ENCODE measurements at regions not wholly inside any gene's neighbourhood (a gene's known extent, or its start where the extent isn't known, plus 50 kb on each side); places are given as distances from the start of the nearest gene placed in this dataset.
"Not testable (repeated sequence)": the region's sequence is repeated elsewhere in the genome, so short reads cannot be mapped to it uniquely, and the experiment has no call there.

GRCh38 chr17:27958708-27959381, 65.7 kb upstream of the LYRM9 start:
- no peak overlapping the region for H3K27ac Mint-ChIP-seq
- no peak overlapping the region for H3K4me3 Mint-ChIP-seq
- H3K4me1 Mint-ChIP-seq = no peaks in the 10 kb centered on the region
- ATAC-seq (ENCODE audit: low read depth) (no peak), DNase-seq (ENCODE audit: low spot score in 2 of 2) (no peak)
- no peaks in the 10 kb centered on the region for H3K9me3 Mint-ChIP-seq
- no peaks in the 10 kb centered on the region for H3K27me3 Mint-ChIP-seq
- H3K36me3 Mint-ChIP-seq = no peaks in the 10 kb centered on the region

- H3K4me1 Mint-ChIP-seq = no peaks in the 10 kb centered on the region
- no peaks in the 10 kb centered on the region for H3K9me3 Mint-ChIP-seq
- DNase-seq (ENCODE audit: low spot score in 2 of 2) (no peak), ATAC-seq (ENCODE audit: low read depth) (no peak)
- H3K36me3 Mint-ChIP-seq = no peaks in the 10 kb centered on the region
- no peaks in the 10 kb centered on the region for H3K27me3 Mint-ChIP-seq
- H3K4me3 Mint-ChIP-seq = no peak overlapping the region
- H3K27ac Mint-ChIP-seq = no peak overlapping the region
Measured at GRCh38 chr17:27959382-27959709, 66.2 kb upstream of the LYRM9 start.

GRCh38 chr17:27960183-27960849, 67.2 kb upstream of the LYRM9 start:
- Mint-ChIP-seq H3K4me3 (no peak overlapping the region), H3K27me3 (no peaks in the 10 kb centered on the region), H3K4me1 (no peaks in the 10 kb centered on the region), H3K36me3 (no peaks in the 10 kb centered on the region), H3K27ac (no peak overlapping the region), H3K9me3 (no peaks in the 10 kb centered on the region)
- DNase-seq (ENCODE audit: low spot score in 2 of 2) (no peak), ATAC-seq (ENCODE audit: low read depth) (no peak)

GRCh38 chr17:27962581-27962980, 69.4 kb upstream of the LYRM9 start:
- not testable (repeated sequence) for DNase-seq (ENCODE audit: low spot score in 2 of 2); H3K27ac Mint-ChIP-seq; H3K36me3 Mint-ChIP-seq; H3K27me3 Mint-ChIP-seq; ATAC-seq (ENCODE audit: low read depth); H3K4me3 Mint-ChIP-seq; H3K9me3 Mint-ChIP-seq; H3K4me1 Mint-ChIP-seq

- DNase-seq (ENCODE audit: low spot score in 2 of 2) (no peak), ATAC-seq (ENCODE audit: low read depth) (no peak)
- Mint-ChIP-seq H3K9me3 (no peaks in the 10 kb centered on the region), H3K27ac (no peak overlapping the region), H3K27me3 (peaks cover 6% of the 10 kb centered on the region), H3K36me3 (no peaks in the 10 kb centered on the region), H3K4me3 (no peak overlapping the region), H3K4me1 (no peaks in the 10 kb centered on the region)
Measured at GRCh38 chr17:27965224-27965623, 72.1 kb upstream of the LYRM9 start.

- Mint-ChIP-seq H3K27me3 (peaks cover 7% of the 10 kb centered on the region), H3K27ac (no peak overlapping the region), H3K9me3 (no peaks in the 10 kb centered on the region), H3K36me3 (no peaks in the 10 kb centered on the region), H3K4me1 (no peaks in the 10 kb centered on the region), H3K4me3 (no peak overlapping the region)
- DNase-seq (ENCODE audit: low spot score in 2 of 2) (no peak), ATAC-seq (ENCODE audit: low read depth) (no peak)
Measured at GRCh38 chr17:27968206-27968732, 74.2 kb upstream of the NLK start.

GRCh38 chr17:27970587-27970986, 71.9 kb upstream of the NLK start:
- Mint-ChIP-seq H3K4me3 (no peak overlapping the region), H3K9me3 (no peaks in the 10 kb centered on the region), H3K27me3 (peaks cover 7% of the 10 kb centered on the region), H3K27ac (no peak overlapping the region), H3K4me1 (no peaks in the 10 kb centered on the region), H3K36me3 (no peaks in the 10 kb centered on the region)
- ATAC-seq (ENCODE audit: low read depth) = no peak
- no peak for DNase-seq (ENCODE audit: low spot score in 2 of 2)

- DNase-seq (ENCODE audit: low spot score in 2 of 2) = no peak
- no peak overlapping the region for H3K4me3 Mint-ChIP-seq
- H3K4me1 Mint-ChIP-seq = no peaks in the 10 kb centered on the region
- H3K27me3 Mint-ChIP-seq = peaks cover 7% of the 10 kb centered on the region
- no peaks in the 10 kb centered on the region for H3K9me3 Mint-ChIP-seq
- H3K27ac Mint-ChIP-seq = no peak overlapping the region
- no peaks in the 10 kb centered on the region for H3K36me3 Mint-ChIP-seq
- ATAC-seq (ENCODE audit: low read depth) = no peak
Measured at GRCh38 chr17:27973258-27974044, 69.0 kb upstream of the NLK start.

- Mint-ChIP-seq H3K36me3 (no peaks in the 10 kb centered on the region), H3K27ac (no peak overlapping the region), H3K4me1 (no peaks in the 10 kb centered on the region), H3K27me3 (peaks cover 6% of the 10 kb centered on the region), H3K9me3 (no peaks in the 10 kb centered on the region), H3K4me3 (no peak overlapping the region)
- ATAC-seq (ENCODE audit: low read depth) = no peak
- no peak for DNase-seq (ENCODE audit: low spot score in 2 of 2)
Measured at GRCh38 chr17:27974045-27974436, 68.4 kb upstream of the NLK start.

GRCh38 chr17:27974531-27975145, 67.8 kb upstream of the NLK start:
- no peaks in the 10 kb centered on the region for H3K9me3 Mint-ChIP-seq
- H3K4me3 Mint-ChIP-seq = no peak overlapping the region
- DNase-seq (ENCODE audit: low spot score in 2 of 2) (no peak), ATAC-seq (ENCODE audit: low read depth) (no peak)
- H3K4me1 Mint-ChIP-seq = no peaks in the 10 kb centered on the region
- H3K27ac Mint-ChIP-seq = no peak overlapping the region
- peaks cover 6% of the 10 kb centered on the region for H3K27me3 Mint-ChIP-seq
- H3K36me3 Mint-ChIP-seq = no peaks in the 10 kb centered on the region

GRCh38 chr17:27975146-27976011, 67.1 kb upstream of the NLK start:
- H3K4me1 Mint-ChIP-seq = no peaks in the 10 kb centered on the region
- ATAC-seq (ENCODE audit: low read depth) = no peak
- no peaks in the 10 kb centered on the region for H3K9me3 Mint-ChIP-seq

GRCh38 chr17:27976331-27976730, 66.1 kb upstream of the NLK start:
- Mint-ChIP-seq H3K27ac (no peak overlapping the region), H3K36me3 (no peaks in the 10 kb centered on the region)

More at GRCh38 chr17:27975146-27976011, 67.1 kb upstream of the NLK start:
- H3K27ac Mint-ChIP-seq = no peak overlapping the region
- H3K4me3 Mint-ChIP-seq = no peak overlapping the region
- no peaks in the 10 kb centered on the region for H3K36me3 Mint-ChIP-seq
- DNase-seq (ENCODE audit: low spot score in 2 of 2) = no peak
- H3K27me3 Mint-ChIP-seq = no peaks in the 10 kb centered on the region

More at GRCh38 chr17:27976331-27976730, 66.1 kb upstream of the NLK start:
- ATAC-seq (ENCODE audit: low read depth) (no peak), DNase-seq (ENCODE audit: low spot score in 2 of 2) (no peak)
- peaks cover 6% of the 10 kb centered on the region for H3K4me1 Mint-ChIP-seq
- H3K4me3 Mint-ChIP-seq = no peak overlapping the region
- H3K9me3 Mint-ChIP-seq = no peaks in the 10 kb centered on the region
- H3K27me3 Mint-ChIP-seq = no peaks in the 10 kb centered on the region
